PC-9 (cell line): ENCODE measurements at regions not wholly inside any gene's neighbourhood (a gene's known extent, or its start where the extent isn't known, plus 50 kb on each side); places are given as distances from the start of the nearest gene placed in this dataset.

Source experiments
- CTCF ChIP-seq: fragments of 200-600 bp; sonication (generic); conservative IDR thresholded peaks from 2 replicates; pipeline ENCODE4 v1.6.1; 2017; ENCODE audit warnings: mixed run types, antibody characterized with exemption, mild to moderate bottlenecking, moderate library complexity
- EZH2 ChIP-seq: fragments of 200-600 bp; sonication (generic); IDR thresholded peaks from 2 replicates; pipeline ENCODE4 v1.8.0; 2017; ENCODE audit warnings: antibody characterized with exemption, low read depth

GRCh38 chr6:10098756-10099528, 315.9 kb downstream of the TFAP2A start:
- TF ChIP-seq EZH2, result no peak
- TF ChIP-seq CTCF, result no peak
